ENCODE measurements at regions not wholly inside any gene's neighbourhood (a gene's known extent, or its start where the extent isn't known, plus 50 kb on each side); places are given as distances from the start of the nearest gene placed in this dataset.

DNA sequence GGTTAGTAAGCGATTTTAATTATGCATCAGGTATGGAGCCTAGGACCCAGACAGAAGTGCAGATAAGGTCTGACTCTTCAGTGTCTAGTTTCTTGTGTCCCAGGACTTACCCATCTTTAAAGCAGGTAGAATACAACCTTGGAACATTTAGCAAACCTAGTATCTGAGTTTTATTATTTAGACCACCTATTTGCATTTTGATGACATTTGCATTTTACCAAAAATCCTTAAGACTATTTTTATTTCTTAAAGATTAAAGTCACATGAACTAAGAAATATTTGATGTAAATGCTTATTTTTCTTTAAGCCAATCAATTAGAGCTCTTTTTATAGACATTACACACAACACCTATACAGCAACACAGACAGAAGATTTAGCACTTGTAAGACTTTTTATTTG is 939.1 kb downstream of the OTOL1 start:
- no peaks in the 10 kb centered on the region for H3K4me1 Mint-ChIP-seq
- H2BK12ac ChIP-seq (ENCODE audit: insufficient read length, low read depth, low read length) = no peak overlapping the region
- H2BK15ac ChIP-seq (ENCODE audit: low read depth, low read length) = no peak overlapping the region
- no peak overlapping the region for H2AK5ac ChIP-seq (ENCODE audit: insufficient read length, low read length)
- no peaks in the 10 kb centered on the region for H3K27me3 Mint-ChIP-seq (ENCODE audit: low read depth)
- H3K36me3 Mint-ChIP-seq (ENCODE audit: insufficient read depth in 1 of 3, low read depth in 3 of 3) = peaks cover 9 to 19% (median 9%) of the 10 kb centered on the region in 3 experiments
- H4K91ac ChIP-seq (ENCODE audit: insufficient read length, low read depth, low read length) = no peak overlapping the region
- TF ChIP-seq, protein P1, sequence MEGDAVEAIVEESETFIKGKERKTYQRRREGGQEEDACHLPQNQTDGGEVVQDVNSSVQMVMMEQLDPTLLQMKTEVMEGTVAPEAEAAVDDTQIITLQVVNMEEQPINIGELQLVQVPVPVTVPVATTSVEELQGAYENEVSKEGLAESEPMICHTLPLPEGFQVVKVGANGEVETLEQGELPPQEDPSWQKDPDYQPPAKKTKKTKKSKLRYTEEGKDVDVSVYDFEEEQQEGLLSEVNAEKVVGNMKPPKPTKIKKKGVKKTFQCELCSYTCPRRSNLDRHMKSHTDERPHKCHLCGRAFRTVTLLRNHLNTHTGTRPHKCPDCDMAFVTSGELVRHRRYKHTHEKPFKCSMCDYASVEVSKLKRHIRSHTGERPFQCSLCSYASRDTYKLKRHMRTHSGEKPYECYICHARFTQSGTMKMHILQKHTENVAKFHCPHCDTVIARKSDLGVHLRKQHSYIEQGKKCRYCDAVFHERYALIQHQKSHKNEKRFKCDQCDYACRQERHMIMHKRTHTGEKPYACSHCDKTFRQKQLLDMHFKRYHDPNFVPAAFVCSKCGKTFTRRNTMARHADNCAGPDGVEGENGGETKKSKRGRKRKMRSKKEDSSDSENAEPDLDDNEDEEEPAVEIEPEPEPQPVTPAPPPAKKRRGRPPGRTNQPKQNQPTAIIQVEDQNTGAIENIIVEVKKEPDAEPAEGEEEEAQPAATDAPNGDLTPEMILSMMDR (conservative IDR thresholded peaks at IDR 0.05) = no peak
- peaks cover 11 to 17% of the 10 kb centered on the region in 2 experiments; a peak in 4 of 5 replicates for H3K9me3 Mint-ChIP-seq
- H3K27ac Mint-ChIP-seq = no peak overlapping the region
- H3K79me1 ChIP-seq (ENCODE audit: insufficient read depth, low read depth, low read length, poor library complexity, severe bottlenecking) = no peaks in the 10 kb centered on the region
- H3K79me2 ChIP-seq (ENCODE audit: insufficient read depth, low read length) = no peaks in the 10 kb centered on the region
- H3K23me2 ChIP-seq (ENCODE audit: insufficient read length, low read depth, low read length, poor library complexity, severe bottlenecking) = no peaks in the 10 kb centered on the region
- no peak overlapping the region for H3K56ac ChIP-seq (ENCODE audit: insufficient read length, low read depth, low read length)
- H3T11ph ChIP-seq (ENCODE audit: low read length) = no peak overlapping the region
- H3K18ac ChIP-seq (ENCODE audit: insufficient read length, low read depth, low read length) = no peak overlapping the region
- no peaks in the 10 kb centered on the region for H4K20me1 ChIP-seq (ENCODE audit: control insufficient read depth, insufficient read depth, insufficient read length)
- no peak overlapping the region for H3K4me3 Mint-ChIP-seq
- H3K4me1 ChIP-seq (ENCODE audit: insufficient read depth, low read length) = no peaks in the 10 kb centered on the region
- no peak overlapping the region for H4K8ac ChIP-seq (replicated peaks; ENCODE audit: insufficient read length, low read depth, low read length)
- no peak overlapping the region for H2BK20ac ChIP-seq (ENCODE audit: low read depth, low read length, poor library complexity, severe bottlenecking)
- H3K9ac ChIP-seq (ENCODE audit: extremely low read depth, insufficient read length, low read length) = no peak overlapping the region
- H2BK5ac ChIP-seq (ENCODE audit: insufficient read length, low read length) = no peak overlapping the region
- H3K4me2 ChIP-seq (ENCODE audit: insufficient read depth, insufficient read length, low read length) = no peak overlapping the region
- H2AFZ ChIP-seq (ENCODE audit: low read length) = no peak overlapping the region
- no peak overlapping the region for H2BK120ac ChIP-seq (ENCODE audit: low read depth, low read length, poor library complexity, severe bottlenecking)
- no CpG with 5 or more reads among the region's 1 CpG for WGBS (ENCODE audit: extremely low coverage, insufficient read length, low lambda C conversion rate)
- H3K27me3 ChIP-seq (ENCODE audit: insufficient read depth, low read length) = no peaks in the 10 kb centered on the region
- DNase-seq = no peak
- no peak overlapping the region for H3K27ac ChIP-seq (ENCODE audit: insufficient read length, low read depth, low read length)
- no peaks in the 10 kb centered on the region for H3K9me3 ChIP-seq (ENCODE audit: control insufficient read depth, low read depth, low read length)
- H3K4ac ChIP-seq (ENCODE audit: low read depth, low read length) = no peak overlapping the region
- H4K5ac ChIP-seq (ENCODE audit: insufficient read length, low read depth, low read length) = no peak overlapping the region
- no peak overlapping the region for H3K23ac ChIP-seq (ENCODE audit: insufficient read length, low read depth, low read length)
- H3K14ac ChIP-seq (ENCODE audit: insufficient read depth, low read length) = no peak overlapping the region

Measured in H9 (cell line).